ENCODE measurements at regions not wholly inside any gene's neighbourhood (a gene's known extent, or its start where the extent isn't known, plus 50 kb on each side); places are given as distances from the start of the nearest gene placed in this dataset.
"Not testable (repeated sequence)": the region's sequence is repeated elsewhere in the genome, so short reads cannot be mapped to it uniquely, and the experiment has no call there.

DNA sequence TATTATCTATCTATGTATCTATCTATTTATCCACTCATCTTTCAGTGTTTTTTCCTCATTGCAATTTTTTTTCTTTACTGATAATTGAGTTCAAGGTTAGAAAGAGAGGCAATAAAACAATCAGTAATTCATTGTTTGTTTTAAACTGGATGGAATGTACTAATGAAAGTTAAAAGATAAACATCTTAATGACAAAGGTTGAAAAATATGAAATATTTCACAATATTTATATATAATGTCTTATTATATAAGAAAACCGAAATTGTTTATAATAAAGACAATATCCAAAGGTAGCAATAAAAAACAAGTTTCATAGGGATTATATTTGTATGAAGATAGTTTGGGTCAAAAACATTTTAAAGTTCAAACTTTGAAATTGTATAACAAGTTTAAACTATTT, 1015.5 kb upstream of the MIR17HG start:
- no peak for DNase-seq (ENCODE audit: low spot score)

- DNase-seq (ENCODE audit: low spot score), result no peak
These were observed 1011.0 kb upstream of the MIR17HG start for GRCh38 chr13:90336507-90336906.

GRCh38 chr13:90341348-90341747, 1006.1 kb upstream of the MIR17HG start:
- not testable (repeated sequence) for DNase-seq (ENCODE audit: low spot score)

- not testable (repeated sequence) for DNase-seq (ENCODE audit: low spot score)
These were observed 998.9 kb upstream of the MIR17HG start for GRCh38 chr13:90348477-90349136.

GRCh38 chr13:90352763-90353162, 994.7 kb upstream of the MIR17HG start:
- DNase-seq (ENCODE audit: low spot score), result no peak

DNA sequence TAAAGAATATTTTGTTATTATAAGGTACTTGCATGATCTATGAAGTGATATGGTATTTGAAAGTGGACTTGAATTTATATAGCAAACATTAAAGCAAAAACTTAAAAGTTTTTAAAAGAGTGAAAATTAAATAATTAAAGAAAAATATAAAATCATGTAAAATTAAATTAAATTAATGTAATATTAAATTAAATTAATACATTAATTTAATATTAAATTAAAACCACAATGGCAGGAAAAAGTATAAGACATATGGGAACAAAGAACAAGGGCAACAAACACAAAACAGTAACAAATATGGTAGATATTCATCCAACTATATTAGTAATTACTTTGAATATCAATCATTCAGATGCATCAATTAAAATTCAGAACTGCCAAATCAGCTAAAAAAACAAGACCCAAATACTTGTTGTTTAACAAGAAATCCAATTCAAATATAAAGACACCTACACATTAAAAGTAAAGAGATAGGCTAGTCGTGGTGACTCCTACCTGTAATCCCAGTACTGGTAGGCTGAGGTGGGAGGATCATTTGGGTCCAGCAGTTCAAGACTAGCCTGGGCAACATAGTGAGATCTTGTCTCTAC, 992.2 kb upstream of the MIR17HG start:
- DNase-seq (ENCODE audit: low spot score), result no peak

- no peak for DNase-seq (ENCODE audit: low spot score)
These were observed 986.7 kb upstream of the MIR17HG start for GRCh38 chr13:90360785-90361184.

GRCh38 chr13:90362707-90363106, 984.8 kb upstream of the MIR17HG start:
- no peak for DNase-seq (ENCODE audit: low spot score)

- no peak for DNase-seq (ENCODE audit: low spot score)
These were observed 982.4 kb upstream of the MIR17HG start for GRCh38 chr13:90365130-90365529.

DNA sequence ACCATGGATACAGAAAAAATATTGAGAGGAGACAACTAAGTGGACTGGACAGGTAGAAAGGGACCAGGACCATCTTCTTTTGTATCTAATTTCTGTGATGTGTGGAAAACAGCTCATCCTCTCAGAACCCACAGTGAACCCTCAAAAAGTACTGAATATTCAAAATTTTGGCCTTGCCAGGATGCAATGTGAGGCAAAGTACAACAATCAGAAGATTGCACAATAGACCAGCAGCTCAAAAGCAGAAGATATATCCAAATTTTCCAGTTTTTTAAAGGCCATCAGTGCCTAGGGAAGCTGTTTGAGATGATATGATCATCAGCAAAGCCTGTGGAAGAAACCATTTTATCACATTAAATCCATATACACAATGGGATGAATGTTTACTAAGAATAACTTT, 973.3 kb upstream of the MIR17HG start:
- no peak for DNase-seq (ENCODE audit: low spot score)

DNA sequence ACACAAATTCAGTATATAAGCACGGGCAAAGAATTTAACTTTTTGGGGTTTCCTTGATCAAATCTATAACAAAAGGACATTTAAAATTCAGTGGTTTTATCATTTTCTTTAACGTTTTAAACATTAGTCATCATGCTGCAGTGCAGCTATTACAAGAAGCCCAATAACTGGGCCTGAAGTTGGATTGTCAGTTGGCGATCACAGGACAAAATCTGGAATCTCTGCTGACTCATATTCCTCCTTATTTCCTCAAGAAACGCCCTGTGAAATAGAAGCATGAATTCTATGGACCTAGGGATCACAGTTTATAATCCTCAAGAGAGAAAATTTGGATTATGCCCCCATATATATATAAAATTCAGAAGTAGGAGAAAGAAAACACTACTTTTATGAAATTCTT, 971.6 kb upstream of the MIR17HG start:
- DNase-seq (ENCODE audit: low spot score), result no peak

DNA sequence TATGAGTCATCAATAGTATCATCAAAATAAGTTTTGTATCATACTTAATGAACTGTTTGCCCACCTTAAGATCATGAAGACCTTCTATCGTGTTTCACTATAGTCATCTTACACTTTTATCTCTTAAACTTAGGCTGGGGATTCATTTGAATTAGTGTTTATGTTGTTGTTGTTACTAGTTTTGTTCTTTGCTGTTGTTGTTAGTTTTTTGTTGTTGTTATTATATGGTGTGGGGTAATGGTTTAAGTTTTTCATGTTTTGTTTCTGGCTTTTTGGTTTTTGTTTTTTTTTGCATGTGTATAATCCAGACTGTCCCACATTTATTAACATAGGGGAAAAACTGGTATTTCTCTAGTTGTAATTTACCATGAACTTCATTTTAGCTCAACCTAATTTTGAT, 965.1 kb upstream of the MIR17HG start:
- DNase-seq (ENCODE audit: low spot score), result no peak

- no peak for DNase-seq (ENCODE audit: low spot score)
These were observed 961.6 kb upstream of the MIR17HG start for GRCh38 chr13:90385781-90386489.

GRCh38 chr13:90388887-90389452, 958.5 kb upstream of the MIR17HG start:
- DNase-seq (ENCODE audit: low spot score), result no peak

GRCh38 chr13:90389537-90389936, 958.0 kb upstream of the MIR17HG start:
- DNase-seq (ENCODE audit: low spot score), result no peak

DNA sequence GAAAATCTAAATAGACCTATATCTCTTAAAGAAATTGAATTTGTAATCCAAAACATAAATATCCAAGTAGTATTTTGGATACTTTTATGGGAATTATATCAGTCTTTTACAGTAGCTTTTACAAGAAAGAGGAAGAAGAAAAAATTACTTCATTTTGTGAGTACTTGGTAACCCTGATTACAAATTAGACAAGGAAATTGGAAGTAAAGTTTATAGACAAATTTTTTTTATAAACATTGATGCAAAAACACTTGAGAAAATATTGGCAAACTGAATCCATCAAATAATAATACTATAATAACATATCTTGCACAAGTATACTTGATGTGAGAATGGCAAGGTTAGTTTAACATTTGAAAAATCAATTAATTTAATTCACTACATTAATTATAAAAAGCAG, 954.1 kb upstream of the MIR17HG start:
- no peak for DNase-seq (ENCODE audit: low spot score)

GRCh38 chr13:90395348-90395747, 952.1 kb upstream of the MIR17HG start:
- no peak for DNase-seq (ENCODE audit: low spot score)

- no peak for DNase-seq (ENCODE audit: low spot score)
These were observed 951.6 kb upstream of the MIR17HG start for GRCh38 chr13:90395846-90396245.

GRCh38 chr13:90396266-90396665, 951.2 kb upstream of the MIR17HG start:
- DNase-seq (ENCODE audit: low spot score), result no peak

- no peak for DNase-seq (ENCODE audit: low spot score)
These were observed 950.0 kb upstream of the MIR17HG start for GRCh38 chr13:90397503-90397902.

DNA sequence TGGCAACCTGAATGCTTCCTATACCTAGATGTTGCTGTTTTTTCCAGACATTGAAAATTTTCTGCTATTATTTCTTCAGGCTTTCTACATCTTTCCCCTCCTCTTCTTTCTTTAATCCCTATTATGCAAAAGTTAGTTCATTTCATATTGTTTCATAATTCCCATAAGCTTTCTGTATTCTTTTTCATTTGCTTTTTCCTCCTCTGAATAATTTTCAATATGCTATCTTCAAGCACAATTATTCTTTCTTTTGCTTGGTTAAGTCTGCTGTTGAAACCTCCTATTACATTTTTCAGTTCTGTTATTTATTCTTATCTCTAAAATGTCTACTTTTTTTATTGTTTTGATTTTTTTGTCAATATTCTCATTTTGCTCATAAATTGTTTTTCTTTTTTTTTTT, 947.1 kb upstream of the MIR17HG start:
- DNase-seq (ENCODE audit: low spot score), result no peak

GRCh38 chr13:90401150-90401549, 946.3 kb upstream of the MIR17HG start:
- DNase-seq (ENCODE audit: low spot score), result no peak

DNA sequence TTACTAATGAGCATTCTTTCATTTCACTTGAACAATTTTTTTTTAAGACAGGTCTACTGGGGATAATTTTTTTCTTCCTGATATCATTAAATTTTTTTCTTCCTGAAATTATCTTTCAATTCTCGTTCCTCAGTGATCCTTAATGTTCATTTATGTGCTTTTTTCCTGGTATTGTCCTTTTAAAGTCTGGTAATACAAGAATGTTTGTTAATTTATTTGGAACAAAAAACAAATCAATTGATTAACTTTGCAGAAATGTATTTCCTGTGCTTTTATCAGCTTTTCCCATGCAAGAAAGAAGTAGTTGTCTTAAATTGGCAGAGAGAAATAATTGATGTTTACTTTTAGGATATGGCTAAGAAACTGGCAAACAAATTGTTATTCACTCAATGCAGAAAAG, 945.4 kb upstream of the MIR17HG start:
- DNase-seq (ENCODE audit: low spot score), result no peak
